ENCODE measurements at regions not wholly inside any gene's neighbourhood (a gene's known extent, or its start where the extent isn't known, plus 50 kb on each side); places are given as distances from the start of the nearest gene placed in this dataset.
"Not testable (repeated sequence)": the region's sequence is repeated elsewhere in the genome, so short reads cannot be mapped to it uniquely, and the experiment has no call there.

- DNase-seq (ENCODE audit: extremely low read depth, low read depth, low spot score) = no peak
These were observed 261.2 kb downstream of the EIPR1 start for GRCh38 chr2:3116371-3116770.

GRCh38 chr2:3115301-3116042 lies 262.1 kb downstream of the EIPR1 start:
- DNase-seq (ENCODE audit: extremely low read depth, low read depth, low spot score) = no peak

GRCh38 chr2:3114406-3115185 lies 263.0 kb downstream of the EIPR1 start:
- no peak for DNase-seq (ENCODE audit: extremely low read depth, low read depth, low spot score)

- no peak for DNase-seq (ENCODE audit: extremely low read depth, low read depth, low spot score)
These were observed 263.8 kb downstream of the EIPR1 start for GRCh38 chr2:3113769-3114168.

- no peak for DNase-seq (ENCODE audit: extremely low read depth, low read depth, low spot score)
These were observed 264.5 kb downstream of the EIPR1 start for GRCh38 chr2:3113122-3113521.

GRCh38 chr2:3112553-3112952 lies 265.1 kb downstream of the EIPR1 start:
- no peak for DNase-seq (ENCODE audit: extremely low read depth, low read depth, low spot score)

- no peak for DNase-seq (ENCODE audit: extremely low read depth, low read depth, low spot score)
These were observed 265.5 kb downstream of the EIPR1 start for GRCh38 chr2:3112131-3112530.

- DNase-seq (ENCODE audit: extremely low read depth, low read depth, low spot score) = no peak
These were observed 266.5 kb downstream of the EIPR1 start for GRCh38 chr2:3110994-3111666.

- no peak for DNase-seq (ENCODE audit: extremely low read depth, low read depth, low spot score)
These were observed 267.1 kb downstream of the EIPR1 start for GRCh38 chr2:3110555-3110954.

- DNase-seq (ENCODE audit: extremely low read depth, low read depth, low spot score) = no peak
These were observed 268.6 kb downstream of the EIPR1 start for GRCh38 chr2:3108710-3109702.

- DNase-seq (ENCODE audit: extremely low read depth, low read depth, low spot score) = no peak
These were observed 269.5 kb downstream of the EIPR1 start for GRCh38 chr2:3108105-3108504.

GRCh38 chr2:3107567-3107966 lies 270.1 kb downstream of the EIPR1 start:
- DNase-seq (ENCODE audit: extremely low read depth, low read depth, low spot score) = no peak

GRCh38 chr2:3105814-3106569 lies 271.6 kb downstream of the EIPR1 start:
- DNase-seq (ENCODE audit: extremely low read depth, low read depth, low spot score) = no peak

GRCh38 chr2:3104958-3105813 lies 272.4 kb downstream of the EIPR1 start:
- DNase-seq (ENCODE audit: extremely low read depth, low read depth, low spot score) = not testable (repeated sequence)

GRCh38 chr2:3104261-3104660 lies 273.4 kb downstream of the EIPR1 start:
- no peak for DNase-seq (ENCODE audit: extremely low read depth, low read depth, low spot score)

GRCh38 chr2:3102922-3103569 lies 274.6 kb downstream of the EIPR1 start:
- no peak for DNase-seq (ENCODE audit: extremely low read depth, low read depth, low spot score)

GRCh38 chr2:3102081-3102921 lies 275.3 kb downstream of the EIPR1 start:
- no peak for DNase-seq (ENCODE audit: extremely low read depth, low read depth, low spot score)

Measured in glomerular endothelial cell (primary cell).